Activated naive CD4-positive, alpha-beta T cell treated with anti-CD3 and anti-CD28 coated beads, Interleukin-2, amount 50 U/mL, for 72 hours (primary cell): ENCODE measurements at regions not wholly inside any gene's neighbourhood (a gene's known extent, or its start where the extent isn't known, plus 50 kb on each side); places are given as distances from the start of the nearest gene placed in this dataset.
"Not testable (repeated sequence)": the region's sequence is repeated elsewhere in the genome, so short reads cannot be mapped to it uniquely, and the experiment has no call there.

ENCODE experiments used
- ATAC-seq, 2 donors: fragments of 150-1000 bp; cut with Tn5 transposase; 2 replicates each; pipeline ENCODE4 v1.10.0; 2021; ENCODE audit warnings: mild to moderate bottlenecking in 2 of 2, moderate library complexity in 2 of 2
- DNase-seq, 2 donors: peaks; one replicate each; pipeline ENCODE4 v3.0.0; 2021 to 2022; ENCODE audit warnings: low spot score in 2 of 2
- H3K27ac Mint-ChIP-seq, 2 donors: one replicate each; pipeline ENCODE4 v1.8.0; 2022; ENCODE audit warnings: mild to moderate bottlenecking in 2 of 2, mixed read lengths in 2 of 2
- H3K36me3 Mint-ChIP-seq, 2 donors: one replicate each; pipeline ENCODE4 v1.8.0; 2022; ENCODE audit warnings: mixed read lengths in 2 of 2
- H3K9me3 Mint-ChIP-seq, 2 donors: one replicate each; pipeline ENCODE4 v1.8.0; 2022; ENCODE audit warnings: mixed read lengths in 2 of 2

GRCh38 chr10:130709415-130709814 lies 573.2 kb downstream of the GLRX3 start:
- DNase-seq: no peak
- H3K36me3 Mint-ChIP-seq: no peaks in the 10 kb centered on the region
- no peak overlapping the region for H3K27ac Mint-ChIP-seq
- ATAC-seq: no peak
- H3K9me3 Mint-ChIP-seq: no peaks in the 10 kb centered on the region

GRCh38 chr10:130711072-130711471 lies 574.9 kb downstream of the GLRX3 start:
- DNase-seq: no peak
- H3K9me3 Mint-ChIP-seq: no peaks in the 10 kb centered on the region
- no peak for ATAC-seq
- no peak overlapping the region for H3K27ac Mint-ChIP-seq
- no peaks in the 10 kb centered on the region for H3K36me3 Mint-ChIP-seq

DNA sequence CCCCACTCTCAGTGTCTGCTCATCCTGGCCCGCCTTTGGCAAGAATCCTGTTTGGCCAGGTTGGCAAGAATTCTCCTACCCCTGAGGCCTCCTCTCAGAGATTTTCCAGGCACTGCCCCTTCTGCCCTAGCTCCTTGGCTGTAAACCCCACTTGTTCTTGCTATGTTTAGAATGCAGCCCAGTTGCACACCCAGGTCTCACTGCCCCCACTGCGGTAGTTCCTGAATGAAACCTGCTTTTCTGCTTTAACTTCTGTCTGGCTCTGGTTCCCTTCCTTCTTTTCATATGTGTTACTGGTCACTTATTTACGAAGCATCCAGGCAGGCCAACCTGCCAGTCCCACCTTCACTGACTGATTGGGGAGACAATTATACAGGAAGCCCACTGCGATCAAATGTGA lies 576.9 kb downstream of the GLRX3 start:
- no peak overlapping the region for H3K27ac Mint-ChIP-seq
- H3K36me3 Mint-ChIP-seq: no peaks in the 10 kb centered on the region
- no peak for ATAC-seq
- H3K9me3 Mint-ChIP-seq: peaks cover under 1% of the 10 kb centered on the region in 2 donors
- DNase-seq: no peak

- Mint-ChIP-seq H3K36me3 (no peaks in the 10 kb centered on the region), H3K9me3 (peaks cover 5 to 6% of the 10 kb centered on the region in 2 donors), H3K27ac (no peak overlapping the region)
- no peak for ATAC-seq
- DNase-seq: no peak
These were observed 577.5 kb downstream of the GLRX3 start for GRCh38 chr10:130713731-130714130.

- H3K36me3 Mint-ChIP-seq: no peaks in the 10 kb centered on the region
- ATAC-seq: no peak
These were observed 578.7 kb downstream of the GLRX3 start for GRCh38 chr10:130714742-130715467.

DNA sequence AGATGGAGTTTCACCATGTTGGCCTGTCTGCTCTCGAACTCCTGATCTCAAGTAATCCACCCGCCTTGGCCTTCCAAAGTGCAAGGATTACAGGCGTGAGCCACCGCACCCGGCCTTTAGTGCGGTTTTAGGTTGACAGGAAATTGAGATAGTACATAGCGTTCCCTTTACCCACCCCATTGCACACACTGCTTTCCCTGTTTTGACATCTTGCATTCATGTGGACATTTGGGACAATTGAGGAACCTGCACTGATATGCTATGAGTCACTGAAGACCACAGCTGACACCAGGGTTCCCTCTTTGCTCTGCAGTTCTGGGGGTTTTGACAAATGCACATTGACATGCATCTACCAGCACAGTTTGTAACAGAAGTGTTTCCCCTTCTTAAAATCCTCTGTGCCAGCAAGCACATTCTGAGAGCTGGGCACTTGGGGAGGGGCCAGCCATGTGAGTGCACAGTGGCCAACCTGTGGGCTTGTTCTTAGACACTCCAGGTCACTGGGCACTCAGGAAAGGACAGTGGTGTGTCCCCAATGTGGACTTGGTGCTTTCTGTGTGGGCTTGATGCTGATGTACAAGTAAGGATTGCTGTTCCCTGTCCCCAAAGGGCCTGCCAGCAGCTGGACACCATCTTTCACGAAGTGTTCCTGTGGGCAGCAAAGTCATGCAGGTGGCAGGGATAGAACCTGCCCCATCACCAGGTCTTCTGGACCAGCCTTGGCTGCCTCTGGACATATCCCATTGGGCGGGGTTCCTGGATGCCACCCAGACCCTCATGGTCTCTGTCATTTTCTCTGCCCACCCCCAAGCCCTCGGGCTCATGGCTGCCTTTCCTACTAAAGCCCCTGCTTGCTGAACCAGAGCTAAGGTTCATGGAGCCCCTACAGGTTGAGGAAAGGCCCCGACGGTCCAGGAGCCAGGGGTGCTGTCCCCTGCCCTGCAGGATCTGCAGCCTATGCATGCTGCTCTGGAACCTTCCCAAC lies 579.8 kb downstream of the GLRX3 start:
- H3K27ac Mint-ChIP-seq: no peak overlapping the region

More at GRCh38 chr10:130714742-130715467, 578.7 kb downstream of the GLRX3 start:
- DNase-seq: no peak
- H3K9me3 Mint-ChIP-seq: peaks cover 5 to 6% of the 10 kb centered on the region in 2 donors
- no peak overlapping the region for H3K27ac Mint-ChIP-seq

DNA sequence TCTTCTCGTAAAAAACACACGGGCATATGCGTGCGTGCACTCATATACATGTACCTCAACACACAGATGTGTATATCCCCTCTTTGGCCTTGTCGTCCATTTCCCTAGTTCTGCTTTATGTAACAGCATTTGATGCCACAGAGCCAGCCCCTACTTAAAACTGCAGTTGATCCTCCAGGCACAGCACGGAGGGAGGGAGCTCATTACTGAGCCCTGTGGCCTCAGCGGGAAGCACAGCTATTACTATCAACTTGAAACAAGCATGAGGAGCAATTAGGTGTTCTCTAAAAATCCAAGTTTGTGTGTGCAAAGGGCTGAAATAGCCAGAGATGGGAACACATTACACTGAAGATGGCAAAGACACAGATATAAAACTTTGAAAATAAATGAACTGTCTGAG lies 580.9 kb downstream of the GLRX3 start:
- Mint-ChIP-seq H3K27ac (no peak overlapping the region), H3K36me3 (no peaks in the 10 kb centered on the region), H3K9me3 (peaks cover 5 to 6% of the 10 kb centered on the region in 2 donors)
- no peak for DNase-seq
- no peak for ATAC-seq

More for the DNA sequence above, 579.8 kb downstream of the GLRX3 start:
- peaks cover 5 to 6% of the 10 kb centered on the region in 2 donors for H3K9me3 Mint-ChIP-seq
- H3K36me3 Mint-ChIP-seq: no peaks in the 10 kb centered on the region
- no peak for ATAC-seq
- DNase-seq: no peak

DNA sequence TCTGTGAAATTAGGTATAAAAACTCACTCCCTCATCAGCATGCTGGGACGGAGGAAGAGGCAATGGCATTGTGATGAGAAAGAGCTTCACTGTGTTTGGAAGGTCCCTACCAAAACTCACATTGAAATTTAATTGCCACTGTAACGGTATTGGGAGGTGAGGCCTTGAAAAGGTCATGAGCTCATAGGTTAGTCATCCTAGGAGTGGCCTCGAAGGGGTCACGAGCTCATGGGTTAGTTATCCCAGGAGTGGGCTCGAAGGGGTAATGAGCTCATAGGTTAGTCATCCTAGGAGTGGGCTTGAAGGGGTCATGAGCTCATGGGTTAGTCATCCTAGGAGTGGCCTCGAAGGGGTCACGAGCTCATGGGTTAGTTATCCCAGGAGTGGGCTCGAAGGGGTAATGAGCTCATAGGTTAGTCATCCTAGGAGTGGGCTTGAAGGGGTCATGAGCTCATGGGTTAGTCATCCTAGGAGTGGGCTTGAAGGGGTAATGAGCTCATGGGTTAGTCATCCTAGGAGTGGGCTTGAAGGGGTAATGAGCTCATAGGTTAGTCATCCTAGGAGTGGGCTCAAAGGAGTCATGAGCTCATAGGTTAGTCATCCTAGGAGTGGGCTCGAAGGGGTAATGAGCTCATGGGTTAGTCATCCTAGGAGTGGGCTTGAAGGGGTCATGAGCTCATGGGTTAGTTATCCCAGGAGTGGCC lies 582.7 kb downstream of the GLRX3 start:
- not testable (repeated sequence) for DNase-seq, H3K27ac Mint-ChIP-seq, H3K9me3 Mint-ChIP-seq, ATAC-seq, H3K36me3 Mint-ChIP-seq

DNA sequence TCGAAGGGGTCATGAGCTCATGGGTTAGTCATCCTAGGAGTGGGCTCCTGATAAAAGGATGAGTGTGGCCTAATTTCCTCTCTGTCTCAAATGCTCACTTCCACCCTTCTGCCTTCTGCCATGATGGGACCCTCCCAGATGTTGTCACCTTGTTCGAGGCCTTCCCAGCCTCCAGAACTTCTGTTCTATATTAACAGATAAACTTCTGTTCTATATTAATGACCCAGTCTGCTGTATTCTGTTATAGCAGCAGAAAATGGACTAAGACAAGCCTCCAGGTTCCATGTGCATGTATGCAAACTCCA lies 583.2 kb downstream of the GLRX3 start:
- no peaks in the 10 kb centered on the region for H3K36me3 Mint-ChIP-seq
- no peak overlapping the region for H3K27ac Mint-ChIP-seq
- peaks cover 5 to 6% of the 10 kb centered on the region in 2 donors for H3K9me3 Mint-ChIP-seq
- ATAC-seq (no peak), DNase-seq (no peak)

GRCh38 chr10:130720235-130720634 lies 584.0 kb downstream of the GLRX3 start:
- Mint-ChIP-seq H3K27ac (no peak overlapping the region), H3K36me3 (no peaks in the 10 kb centered on the region), H3K9me3 (peaks cover 5 to 6% of the 10 kb centered on the region in 2 donors)
- DNase-seq: no peak
- ATAC-seq: no peak

GRCh38 chr10:130721971-130722370 lies 585.8 kb downstream of the GLRX3 start:
- H3K27ac Mint-ChIP-seq: no peak overlapping the region
- no peaks in the 10 kb centered on the region for H3K36me3 Mint-ChIP-seq
- ATAC-seq: no peak
- peaks cover 5 to 6% of the 10 kb centered on the region in 2 donors for H3K9me3 Mint-ChIP-seq
- no peak for DNase-seq

DNA sequence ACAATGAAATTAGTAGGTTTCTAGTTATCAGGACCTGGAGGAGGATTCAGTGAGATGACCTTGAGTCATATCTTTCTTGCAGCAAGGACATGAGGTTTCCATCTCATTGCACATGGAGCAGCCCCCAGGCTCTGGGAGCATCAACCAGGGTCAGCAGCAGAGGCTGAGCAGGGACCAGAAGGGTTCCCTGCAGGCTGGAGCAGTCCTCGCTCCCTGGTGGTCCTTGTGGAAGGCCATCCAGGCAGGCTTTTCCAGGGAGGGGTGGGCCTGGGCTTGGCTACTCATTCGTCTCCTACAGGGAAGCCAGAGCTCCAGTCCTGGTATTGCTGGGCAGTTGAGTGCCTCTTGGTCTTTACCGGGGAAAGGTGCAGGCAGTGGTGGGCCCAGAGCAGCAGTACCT lies 587.5 kb downstream of the GLRX3 start:
- no peaks in the 10 kb centered on the region for H3K36me3 Mint-ChIP-seq
- H3K9me3 Mint-ChIP-seq: no peaks in the 10 kb centered on the region
- ATAC-seq: no peak
- H3K27ac Mint-ChIP-seq: no peak overlapping the region
- DNase-seq: no peak

GRCh38 chr10:130725474-130725970 lies 586.0 kb downstream of the TCERG1L start:
- H3K36me3 Mint-ChIP-seq: no peaks in the 10 kb centered on the region
- no peak overlapping the region for H3K27ac Mint-ChIP-seq
- no peak for DNase-seq
- no peaks in the 10 kb centered on the region for H3K9me3 Mint-ChIP-seq
- no peak for ATAC-seq

DNA sequence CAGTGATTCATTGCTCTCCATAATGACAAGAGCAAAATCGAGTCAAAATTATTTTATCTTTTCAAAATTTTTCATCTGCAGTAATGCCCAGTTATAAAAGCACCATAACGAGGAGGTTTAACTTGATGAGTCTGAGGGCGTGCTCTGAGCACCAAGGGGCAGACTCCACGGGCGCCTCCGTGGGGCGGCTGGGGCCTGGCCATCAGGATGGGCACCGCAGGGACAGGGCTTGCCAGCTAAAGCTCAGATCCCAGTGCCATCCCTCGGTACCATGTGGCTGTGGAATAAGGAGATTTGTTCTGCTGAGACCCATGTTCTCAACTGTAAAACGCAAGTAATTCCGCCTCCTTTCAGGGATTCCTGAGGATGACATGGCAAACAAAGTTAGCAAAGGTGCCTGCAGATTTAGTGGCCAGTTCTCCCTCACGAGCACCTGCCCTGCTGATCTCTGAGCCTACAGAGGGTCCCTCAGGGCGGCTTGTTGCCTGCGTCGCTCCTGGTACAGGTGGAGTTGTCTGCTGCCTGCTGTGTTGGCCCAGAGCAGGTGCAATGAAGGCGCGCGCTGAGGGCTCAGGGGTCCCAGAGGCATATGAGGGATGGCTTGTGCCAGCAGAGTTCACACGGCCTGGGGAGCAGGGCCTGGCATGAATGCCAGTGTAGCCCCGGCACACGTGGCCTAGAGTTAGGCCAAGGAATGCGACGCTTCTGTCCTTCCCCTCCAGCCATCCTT lies 584.4 kb downstream of the TCERG1L start:
- Mint-ChIP-seq H3K36me3 (no peaks in the 10 kb centered on the region), H3K9me3 (no peaks in the 10 kb centered on the region), H3K27ac (no peak overlapping the region)
- ATAC-seq (no peak), DNase-seq (no peak)

DNA sequence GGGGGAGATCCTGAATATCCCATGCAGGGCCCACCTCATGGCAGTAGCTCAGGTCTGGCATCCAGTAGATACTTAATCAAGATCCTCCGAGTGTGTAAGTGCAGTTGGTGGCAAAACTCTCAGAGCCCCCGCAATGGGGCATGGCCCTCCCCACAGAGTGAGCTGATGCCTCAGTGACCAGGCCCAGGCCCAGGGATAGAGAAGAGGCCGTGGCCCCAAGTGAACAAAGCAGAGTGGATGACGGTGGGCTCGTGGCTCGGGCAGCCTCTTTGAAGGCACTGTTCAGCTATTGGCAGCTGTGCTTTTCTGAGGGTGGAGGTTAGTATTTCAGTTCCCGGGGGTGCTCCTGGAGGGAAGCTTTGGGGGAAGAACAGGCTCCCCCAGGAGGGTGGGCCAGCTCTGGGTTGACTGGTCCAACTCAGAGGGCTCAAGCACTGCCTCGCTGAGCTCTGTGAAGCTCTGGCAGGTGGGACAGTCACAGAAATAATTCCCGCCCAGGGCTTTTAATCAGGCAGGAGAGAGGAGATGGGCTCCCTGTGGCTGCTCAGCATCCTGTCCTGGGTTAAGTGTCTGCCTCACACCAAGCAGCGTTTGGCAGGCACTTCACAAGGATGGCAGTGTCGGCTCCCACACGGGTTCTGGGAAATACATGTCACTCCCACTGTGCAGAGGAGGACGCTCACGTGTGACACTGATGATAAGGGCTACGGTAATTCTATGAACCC lies 583.6 kb downstream of the TCERG1L start:
- H3K27ac Mint-ChIP-seq: no peak overlapping the region
- H3K36me3 Mint-ChIP-seq: no peaks in the 10 kb centered on the region
- ATAC-seq (no peak), DNase-seq (no peak)
- no peaks in the 10 kb centered on the region for H3K9me3 Mint-ChIP-seq
